ENCODE measurements at regions not wholly inside any gene's neighbourhood (a gene's known extent, or its start where the extent isn't known, plus 50 kb on each side); places are given as distances from the start of the nearest gene placed in this dataset.
A peak's percentile ranks its signal among the peaks of the same experiment; 100 is the strongest.

DNA sequence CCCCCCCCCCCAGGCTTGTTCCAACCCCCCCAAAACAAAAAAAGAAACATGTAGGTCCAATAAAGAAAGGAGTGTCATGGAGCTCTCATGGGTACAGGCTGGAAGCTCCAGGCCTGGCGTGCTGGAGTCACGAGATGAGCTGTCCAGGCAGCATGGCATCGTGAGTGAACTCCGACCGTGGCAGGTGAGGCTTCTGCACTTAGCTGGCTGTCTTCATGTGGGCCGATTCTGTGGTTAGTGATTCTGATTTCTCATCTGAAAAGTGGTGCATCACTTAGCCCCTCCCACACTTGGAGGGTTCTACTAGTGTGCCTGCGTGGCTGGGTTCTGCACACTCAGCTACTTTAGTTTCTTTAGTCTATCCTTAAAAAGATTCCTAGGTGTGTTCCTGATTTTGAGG is 126.4 kb upstream of the MGAT5 start:
- DNase-seq (ENCODE audit: low read depth) = no peak
- no peak overlapping the region for H3K4me3 ChIP-seq (ENCODE audit: low read depth, low read length)
- TF ChIP-seq CTCF (conservative IDR thresholded peaks at IDR 0.05; ENCODE audit: low read depth, low read length) = no peak

- H3K4me3 ChIP-seq (ENCODE audit: low read depth, low read length) = no peak overlapping the region
- TF ChIP-seq CTCF (conservative IDR thresholded peaks at IDR 0.05; ENCODE audit: low read depth, low read length) = no peak
- no peak for DNase-seq (ENCODE audit: low read depth)
Observed at GRCh38 chr2:134128746-134129145, 125.1 kb upstream of the MGAT5 start.

DNA sequence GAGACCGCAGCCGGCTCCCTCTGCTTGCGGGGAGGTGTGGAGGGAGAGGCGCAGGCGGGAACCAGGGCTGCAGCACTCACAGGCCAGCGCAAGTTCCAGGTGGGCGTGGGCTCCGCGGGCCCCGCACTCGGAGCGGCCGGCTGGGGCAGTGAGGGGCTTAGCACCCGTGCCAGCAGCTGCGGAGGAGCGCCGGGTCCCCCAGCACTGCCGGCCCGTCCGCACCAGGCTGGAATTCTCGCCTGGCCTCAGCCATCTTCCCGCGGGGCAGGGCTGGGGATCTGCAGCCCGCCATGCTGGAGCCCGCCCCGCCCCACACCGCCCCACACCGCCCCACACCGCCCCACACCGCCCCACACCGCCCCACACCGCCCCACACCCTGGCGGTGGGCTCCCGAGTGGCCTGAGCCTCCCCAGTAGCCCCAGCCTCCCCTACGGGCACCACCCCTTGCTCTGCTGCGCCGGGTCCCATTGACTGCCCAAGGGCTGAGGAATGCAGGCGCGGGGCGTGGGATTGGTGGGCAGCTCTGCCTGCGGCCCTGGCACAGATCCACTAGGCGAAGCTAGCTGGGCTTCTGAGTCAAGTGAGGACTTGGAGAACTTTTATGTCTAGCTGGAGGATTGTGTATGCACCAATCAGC is 123.9 kb upstream of the MGAT5 start:
- TF ChIP-seq CTCF (conservative IDR thresholded peaks at IDR 0.05; ENCODE audit: low read depth, low read length) = no peak

DNA sequence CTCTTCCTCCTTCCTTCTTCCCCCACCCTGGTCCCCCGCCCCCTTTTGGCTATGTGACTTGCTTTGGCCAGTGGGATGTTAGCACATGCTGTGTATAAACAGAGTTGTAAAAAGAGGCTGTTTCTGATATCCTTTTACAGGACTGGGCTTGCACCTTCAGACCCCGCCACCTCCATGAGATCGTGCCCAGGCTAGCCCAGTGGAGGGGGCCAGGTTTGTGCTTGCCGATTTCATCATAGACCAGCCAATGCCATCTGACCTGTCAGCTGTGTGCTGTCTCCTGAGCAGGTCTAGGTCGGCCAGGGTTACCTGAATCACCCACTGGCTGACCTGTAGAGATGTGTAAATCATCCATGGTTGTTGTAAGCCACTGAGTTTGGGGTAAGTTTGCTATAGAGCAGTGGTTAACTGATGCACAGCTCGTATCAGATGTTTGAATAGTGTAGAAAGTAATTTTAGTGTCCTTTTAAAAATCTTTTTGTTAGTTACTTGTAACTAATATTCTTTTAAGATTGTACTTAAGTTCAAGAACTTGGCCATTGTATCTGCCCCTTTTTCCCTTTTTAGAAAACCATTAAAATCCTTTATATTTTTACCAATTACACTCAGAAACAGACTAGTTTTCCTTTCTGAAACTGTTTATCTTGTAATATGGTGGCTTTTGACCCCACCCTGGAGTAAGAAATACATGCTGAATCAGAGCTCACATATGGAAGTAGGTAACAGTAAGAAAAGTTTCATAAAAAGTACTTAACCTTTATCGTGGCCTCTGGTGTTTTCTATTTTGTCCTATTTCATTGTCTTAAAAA is 122.0 kb upstream of the MGAT5 start:
- no peak overlapping the region for H3K4me3 ChIP-seq (ENCODE audit: low read depth, low read length)
- peak; percentile 36 for DNase-seq (ENCODE audit: low read depth)
- no peak for TF ChIP-seq CTCF (conservative IDR thresholded peaks at IDR 0.05; ENCODE audit: low read depth, low read length)

More for the DNA sequence above, 123.9 kb upstream of the MGAT5 start:
- no peak for DNase-seq (ENCODE audit: low read depth)
- no peak overlapping the region for H3K4me3 ChIP-seq (ENCODE audit: low read depth, low read length)

- H3K4me3 ChIP-seq (ENCODE audit: low read depth, low read length) = no peak overlapping the region
- no peak for DNase-seq (ENCODE audit: low read depth)
- TF ChIP-seq CTCF (conservative IDR thresholded peaks at IDR 0.05; ENCODE audit: low read depth, low read length) = no peak
Observed at GRCh38 chr2:134132490-134132857, 121.4 kb upstream of the MGAT5 start.

DNA sequence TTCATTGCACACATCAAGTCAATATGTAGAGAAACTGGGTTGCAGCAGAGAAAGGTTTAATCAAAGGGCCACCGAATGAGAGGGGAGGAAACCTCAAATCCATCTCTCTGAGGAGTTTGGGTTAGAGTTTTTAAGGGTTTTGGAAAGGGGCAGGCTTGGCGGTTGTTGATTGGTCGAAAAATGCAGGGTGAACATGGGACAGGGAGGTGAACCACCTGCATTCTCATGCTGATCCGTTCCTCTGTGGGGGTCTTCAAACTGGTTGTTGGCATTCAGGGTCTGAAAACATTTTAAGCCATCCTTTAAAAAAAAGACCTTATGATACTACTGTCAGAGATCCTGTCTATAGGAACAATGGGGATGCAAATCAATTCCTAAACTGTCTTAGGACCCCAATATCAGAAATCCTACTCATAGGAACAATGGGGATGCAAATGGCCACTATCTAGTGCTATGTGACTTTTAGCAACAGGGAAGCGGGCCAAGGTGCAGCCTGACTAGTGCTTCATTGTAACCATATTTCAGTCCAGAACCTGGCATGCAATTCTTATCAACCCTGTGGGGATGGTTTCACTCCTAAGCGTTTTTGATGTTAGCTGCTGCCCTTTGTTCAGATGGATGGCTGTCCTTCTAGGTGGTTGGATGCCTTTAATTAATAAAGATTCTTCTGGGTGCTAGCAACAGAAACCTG is 120.1 kb upstream of the MGAT5 start:
- no peak overlapping the region for H3K4me3 ChIP-seq (ENCODE audit: low read depth, low read length)

More for the DNA sequence above, 120.1 kb upstream of the MGAT5 start:
- TF ChIP-seq CTCF (conservative IDR thresholded peaks at IDR 0.05; ENCODE audit: low read depth, low read length) = no peak
- DNase-seq (ENCODE audit: low read depth) = no peak
